CD14-positive monocyte (primary cell): ENCODE measurements at regions not wholly inside any gene's neighbourhood (a gene's known extent, or its start where the extent isn't known, plus 50 kb on each side); places are given as distances from the start of the nearest gene placed in this dataset.

Experiments used
- DNase-seq, 3 donors: peaks; one replicate each; pipeline ENCODE4 v3.0.0-alpha.2; 2011 to 2022
- H2AFZ ChIP-seq: 2 replicates; pipeline ENCODE4 v1.6.0; 2012; ENCODE audit warnings: mild to moderate bottlenecking, low read depth, low read length, inconsistent platforms; ENCODE audit not compliant: insufficient read depth, poor library complexity, severe bottlenecking
- H3K27ac ChIP-seq, 2 donors: 1 replicate in 1 of 2; 2 replicates in 1 of 2; pipeline ENCODE4 v1.5.1; 2012 to 2013; ENCODE audit warnings: low read length in 2 of 2, control low read depth in 1 of 2, inconsistent platforms in 1 of 2, low read depth in 1 of 2, mild to moderate bottlenecking in 1 of 2
- H3K27me3 ChIP-seq, 2 donors: one replicate each; pipeline versions ENCODE4 v1.6.0 to v1.6.1; 2011 to 2013; ENCODE audit warnings: low read length in 2 of 2; ENCODE audit not compliant: control insufficient read depth in 2 of 2, insufficient read depth in 2 of 2
- H3K36me3 ChIP-seq, 2 donors: replicated peaks in 1 of 2; 1 replicate in 1 of 2; 2 replicates in 1 of 2; pipeline versions ENCODE4 v1.5.1 to v1.6.1; 2012 to 2013; ENCODE audit warnings: low read length in 2 of 2, control low read depth in 1 of 2, inconsistent platforms in 1 of 2, mild to moderate bottlenecking in 1 of 2; ENCODE audit not compliant: insufficient read depth in 2 of 2, control insufficient read depth in 1 of 2
- H3K4me1 ChIP-seq, 2 donors: 1 replicate in 1 of 2; 2 replicates in 1 of 2; pipeline versions ENCODE4 v1.5.1 to v1.6.1; 2012 to 2013; ENCODE audit warnings: low read length in 2 of 2, control low read depth in 1 of 2, inconsistent platforms in 1 of 2, mild to moderate bottlenecking in 1 of 2, moderate library complexity in 1 of 2; ENCODE audit not compliant: insufficient read depth in 2 of 2, control insufficient read depth in 1 of 2
- H3K4me2 ChIP-seq: replicated peaks from 2 replicates; pipeline ENCODE3; 2012; ENCODE audit warnings: low read length, moderate library complexity, mild to moderate bottlenecking; ENCODE audit not compliant: poor library complexity, severe bottlenecking; ENCODE audit errors: extremely low read depth
- H3K4me3 ChIP-seq, 3 experiments: fragments of 200-600 bp in 1 of 3; sonication (generic) in 1 of 3; replicated peaks in 1 of 3; 1 replicate in 2 of 3; 2 replicates in 1 of 3; pipeline ENCODE4 v1.5.1; 2011 to 2013; ENCODE audit warnings: low read length in 3 of 3, mild to moderate bottlenecking in 3 of 3, control low read depth in 2 of 3, low read depth in 2 of 3, inconsistent platforms in 1 of 3, moderate library complexity in 1 of 3
- H3K79me2 ChIP-seq: 2 replicates; pipeline ENCODE4 v1.6.0; 2012; ENCODE audit warnings: mild to moderate bottlenecking, control low read depth, inconsistent platforms, low read length, moderate library complexity; ENCODE audit not compliant: insufficient read depth
- H3K9ac ChIP-seq: 2 replicates; pipeline ENCODE4 v1.6.0; 2017; ENCODE audit warnings: low read length, mild to moderate bottlenecking; ENCODE audit not compliant: insufficient read depth, poor library complexity, severe bottlenecking
- H3K9me3 ChIP-seq, 2 donors: replicated peaks in 1 of 2; 1 replicate in 1 of 2; 2 replicates in 1 of 2; pipeline versions ENCODE4 v1.5.1 to v1.6.1; 2012 to 2013; ENCODE audit warnings: low read length in 2 of 2, control low read depth in 1 of 2; ENCODE audit not compliant: control insufficient read depth in 1 of 2, insufficient read depth in 1 of 2
- H4K20me1 ChIP-seq: 2 replicates; pipeline ENCODE4 v1.6.0; 2012; ENCODE audit warnings: mild to moderate bottlenecking, low read length, control low read depth, moderate library complexity; ENCODE audit not compliant: insufficient read depth
- H3K27ac Mint-ChIP-seq, 7 donors: one replicate each; pipeline ENCODE4 v1.8.0; 2020; ENCODE audit warnings: mild to moderate bottlenecking in 7 of 7, mixed read lengths in 7 of 7, moderate library complexity in 6 of 7, inconsistent platforms in 2 of 7
- H3K27me3 Mint-ChIP-seq, 3 donors: one replicate each; pipeline ENCODE4 v1.8.0; 2021 to 2022; ENCODE audit warnings: low read depth in 3 of 3, mild to moderate bottlenecking in 3 of 3, mixed read lengths in 3 of 3, moderate library complexity in 3 of 3, inconsistent platforms in 1 of 3
- H3K36me3 Mint-ChIP-seq, 2 donors: one replicate each; pipeline ENCODE4 v1.8.0; 2020; ENCODE audit warnings: mixed read lengths in 2 of 2, inconsistent platforms in 1 of 2, mild to moderate bottlenecking in 1 of 2
- H3K4me1 Mint-ChIP-seq: one replicate; pipeline ENCODE4 v1.8.0; 2020; ENCODE audit warnings: mild to moderate bottlenecking, mixed read lengths
- H3K4me3 Mint-ChIP-seq, 2 donors: one replicate each; pipeline ENCODE4 v1.8.0; 2020; ENCODE audit warnings: mild to moderate bottlenecking in 2 of 2, mixed read lengths in 2 of 2, moderate library complexity in 1 of 2
- H3K9me3 Mint-ChIP-seq, 7 donors: one replicate each; pipeline ENCODE4 v1.8.0; 2020 to 2022; ENCODE audit warnings: mixed read lengths in 7 of 7, mild to moderate bottlenecking in 6 of 7, moderate library complexity in 6 of 7, inconsistent platforms in 2 of 7
- WGBS: methylation state at CpG from one replicate; pipeline ENCODE4 v1.1.5; 2013; ENCODE audit warnings: missing lambda C conversion rate; ENCODE audit not compliant: insufficient coverage; 5-methylcytosine and 5-hydroxymethylcytosine counted together
- intact Hi-C, 2 donors: fragments of 100-400 bp; cut with micrococcal nuclease; formaldehyde crosslinking; loops; one replicate each; pipeline versions ENCODE4 v1.15.0 to v1.15.1; 2023
- TF ChIP-seq, protein P1 (sequence below): fragments of 200-600 bp; IDR thresholded peaks from one replicate; pipeline ENCODE4 v1.8.0; 2022; ENCODE audit warnings: antibody characterized with exemption, mild to moderate bottlenecking

DNA sequence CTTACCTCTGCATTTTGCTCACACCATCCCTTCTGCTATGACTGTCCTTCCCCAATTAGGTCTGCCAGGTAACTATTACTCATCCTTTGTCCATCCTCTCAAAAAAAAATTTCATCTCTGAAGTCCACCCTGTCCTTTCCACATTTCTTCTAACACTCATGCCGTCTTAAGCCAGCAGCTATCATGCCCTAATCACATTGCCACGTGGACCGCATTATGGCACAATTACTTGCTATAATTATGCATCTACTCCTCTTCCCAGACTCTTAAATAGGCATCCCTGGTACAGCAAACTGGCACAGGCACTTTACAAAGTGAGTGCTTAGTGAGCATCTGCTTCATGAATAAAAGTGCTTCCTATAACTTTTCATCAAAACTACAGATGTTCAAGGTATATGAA is 295.4 kb upstream of the ESRRG start:
- Mint-ChIP-seq H3K27me3 (peaks cover 0 to 3% (median 0%) of the 10 kb centered on the region in 3 donors), H3K27ac (no peak overlapping the region), H3K9me3 (peaks cover 0 to 2% (median 0%) of the 10 kb centered on the region in 7 donors), H3K4me3 (no peak overlapping the region), H3K4me1 (no peaks in the 10 kb centered on the region), H3K36me3 (no peaks in the 10 kb centered on the region)
- Histone ChIP-seq H3K79me2 (no peaks in the 10 kb centered on the region), H3K9ac (no peak overlapping the region), H3K27me3 (no peaks in the 10 kb centered on the region), H2AFZ (no peak overlapping the region), H3K27ac (no peak overlapping the region), H3K4me3 (no peak overlapping the region), H3K36me3 (no peaks in the 10 kb centered on the region), H3K4me2 (no peak overlapping the region), H3K9me3 (no peaks in the 10 kb centered on the region), H3K4me1 (no peaks in the 10 kb centered on the region), H4K20me1 (no peaks in the 10 kb centered on the region)
- WGBS, result 91% methylated on average over 3 of the region's 3 CpGs
- DNase-seq, result no peak
- intact Hi-C loops, result no loop called here
- TF ChIP-seq, protein P1, sequence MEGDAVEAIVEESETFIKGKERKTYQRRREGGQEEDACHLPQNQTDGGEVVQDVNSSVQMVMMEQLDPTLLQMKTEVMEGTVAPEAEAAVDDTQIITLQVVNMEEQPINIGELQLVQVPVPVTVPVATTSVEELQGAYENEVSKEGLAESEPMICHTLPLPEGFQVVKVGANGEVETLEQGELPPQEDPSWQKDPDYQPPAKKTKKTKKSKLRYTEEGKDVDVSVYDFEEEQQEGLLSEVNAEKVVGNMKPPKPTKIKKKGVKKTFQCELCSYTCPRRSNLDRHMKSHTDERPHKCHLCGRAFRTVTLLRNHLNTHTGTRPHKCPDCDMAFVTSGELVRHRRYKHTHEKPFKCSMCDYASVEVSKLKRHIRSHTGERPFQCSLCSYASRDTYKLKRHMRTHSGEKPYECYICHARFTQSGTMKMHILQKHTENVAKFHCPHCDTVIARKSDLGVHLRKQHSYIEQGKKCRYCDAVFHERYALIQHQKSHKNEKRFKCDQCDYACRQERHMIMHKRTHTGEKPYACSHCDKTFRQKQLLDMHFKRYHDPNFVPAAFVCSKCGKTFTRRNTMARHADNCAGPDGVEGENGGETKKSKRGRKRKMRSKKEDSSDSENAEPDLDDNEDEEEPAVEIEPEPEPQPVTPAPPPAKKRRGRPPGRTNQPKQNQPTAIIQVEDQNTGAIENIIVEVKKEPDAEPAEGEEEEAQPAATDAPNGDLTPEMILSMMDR, result no peak

DNA sequence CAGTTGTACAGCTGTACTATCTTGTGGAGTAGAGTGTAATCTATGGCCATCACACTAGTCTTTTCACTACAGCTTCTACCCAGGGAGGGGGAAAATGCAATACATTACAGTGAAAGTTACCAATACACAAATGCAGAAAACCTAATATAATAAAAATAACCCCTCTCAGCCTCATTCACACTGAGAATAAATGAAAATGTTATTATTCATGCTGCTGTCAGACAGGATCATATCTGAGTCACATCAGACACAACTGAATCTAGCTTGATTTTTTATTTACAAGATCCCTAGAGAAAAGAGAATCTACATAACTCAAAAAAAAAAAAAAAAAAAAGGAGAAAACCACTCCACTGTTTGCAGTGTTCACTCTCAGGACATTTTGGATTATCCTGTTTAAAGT is 293.9 kb upstream of the ESRRG start:
- H3K4me1 Mint-ChIP-seq, result no peaks in the 10 kb centered on the region

More for the DNA sequence above, 293.9 kb upstream of the ESRRG start:
- Mint-ChIP-seq H3K27ac (no peak overlapping the region), H3K27me3 (peaks cover 0 to 3% (median 0%) of the 10 kb centered on the region in 3 donors), H3K4me3 (no peak overlapping the region), H3K36me3 (no peaks in the 10 kb centered on the region), H3K9me3 (peaks cover 0 to 2% (median 0%) of the 10 kb centered on the region in 7 donors)
- Histone ChIP-seq H3K9ac (no peak overlapping the region), H3K4me2 (no peak overlapping the region), H3K79me2 (no peaks in the 10 kb centered on the region), H3K9me3 (no peaks in the 10 kb centered on the region), H3K4me1 (no peaks in the 10 kb centered on the region), H3K27ac (no peak overlapping the region), H2AFZ (no peak overlapping the region), H3K4me3 (no peak overlapping the region), H3K36me3 (no peaks in the 10 kb centered on the region), H3K27me3 (no peaks in the 10 kb centered on the region), H4K20me1 (no peaks in the 10 kb centered on the region)
- TF ChIP-seq, protein P1, result no peak
- intact Hi-C loops, result no loop called here
- DNase-seq, result no peak
